Stimulated activated naive CD8-positive, alpha-beta T cell treated with anti-CD3 and anti-CD28 coated beads, Interleukin-15, Interleukin-2, amounts not matched to agents 100 ng/mL and 50 ng/mL, for 24 hours (primary cell): ENCODE measurements at regions not wholly inside any gene's neighbourhood (a gene's known extent, or its start where the extent isn't known, plus 50 kb on each side); places are given as distances from the start of the nearest gene placed in this dataset.
"Not testable (repeated sequence)": the region's sequence is repeated elsewhere in the genome, so short reads cannot be mapped to it uniquely, and the experiment has no call there.

Experiments
- H3K27ac Mint-ChIP-seq: one replicate; pipeline ENCODE4 v1.8.0; 2021; ENCODE audit warnings: mild to moderate bottlenecking, mixed read lengths
- H3K27me3 Mint-ChIP-seq: one replicate; pipeline ENCODE4 v1.8.0; 2021; ENCODE audit warnings: mixed read lengths
- H3K36me3 Mint-ChIP-seq: one replicate; pipeline ENCODE4 v1.8.0; 2021; ENCODE audit warnings: low read depth, mixed read lengths
- H3K4me1 Mint-ChIP-seq: one replicate; pipeline ENCODE4 v1.8.0; 2021; ENCODE audit warnings: low read depth, mixed read lengths
- H3K4me3 Mint-ChIP-seq: one replicate; pipeline ENCODE4 v1.8.0; 2021; ENCODE audit warnings: mild to moderate bottlenecking, mixed read lengths
- H3K9me3 Mint-ChIP-seq: one replicate; pipeline ENCODE4 v1.8.0; 2021; ENCODE audit warnings: mixed read lengths

DNA sequence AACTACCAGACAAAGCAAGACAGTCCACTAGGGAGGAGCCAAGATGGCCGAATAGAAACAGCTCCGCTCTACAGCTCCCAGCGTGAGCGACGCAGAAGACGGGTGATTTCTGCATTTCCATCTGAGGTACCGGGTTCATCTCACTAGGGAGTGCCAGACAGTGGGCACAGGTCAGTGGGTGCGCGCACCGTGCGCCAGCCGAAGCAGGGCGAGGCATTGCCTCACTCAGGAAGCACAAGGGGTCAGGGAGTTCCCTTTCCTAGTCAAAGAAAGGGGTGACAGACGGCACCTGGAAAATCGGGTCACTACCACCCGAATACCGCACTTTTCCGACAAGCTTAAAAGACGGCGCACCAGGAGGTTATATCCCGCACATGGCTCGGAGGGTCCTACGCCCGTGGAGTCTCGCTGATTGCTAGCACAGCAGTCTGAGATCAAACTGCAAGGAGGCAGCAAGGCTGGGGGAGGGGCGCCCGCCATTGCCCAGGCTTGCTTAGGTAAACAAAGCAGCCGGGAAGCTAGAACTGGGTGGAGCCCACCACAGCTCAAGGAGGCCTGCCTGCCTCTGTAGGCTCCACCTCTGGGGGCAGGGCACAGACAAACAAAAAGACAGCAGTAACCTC is 90.6 kb upstream of the CAV2 start:
- H3K4me3 Mint-ChIP-seq, H3K4me1 Mint-ChIP-seq, H3K27ac Mint-ChIP-seq, H3K36me3 Mint-ChIP-seq, H3K9me3 Mint-ChIP-seq: not testable (repeated sequence)
- H3K27me3 Mint-ChIP-seq = peaks cover 16% of the 10 kb centered on the region

DNA sequence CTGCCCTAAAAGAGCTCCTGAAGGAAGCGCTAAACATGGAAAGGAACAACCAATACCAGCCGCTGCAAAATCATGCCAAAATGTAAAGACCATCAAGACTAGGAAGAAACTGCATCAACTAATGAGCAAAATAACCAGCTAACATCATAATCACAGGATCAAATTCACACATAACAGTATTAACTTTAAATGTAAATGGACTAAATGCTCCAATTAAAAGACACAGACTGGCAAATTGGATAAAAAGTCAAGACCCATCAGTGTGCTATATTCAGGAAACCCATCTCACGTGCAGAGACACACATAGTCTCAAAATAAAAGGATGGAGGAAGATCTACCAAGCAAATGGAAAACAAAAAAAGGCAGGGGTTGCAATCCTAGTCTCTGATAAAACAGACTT is 88.8 kb upstream of the CAV2 start:
- not testable (repeated sequence) for H3K36me3 Mint-ChIP-seq, H3K27ac Mint-ChIP-seq, H3K9me3 Mint-ChIP-seq, H3K27me3 Mint-ChIP-seq, H3K4me3 Mint-ChIP-seq, H3K4me1 Mint-ChIP-seq

DNA sequence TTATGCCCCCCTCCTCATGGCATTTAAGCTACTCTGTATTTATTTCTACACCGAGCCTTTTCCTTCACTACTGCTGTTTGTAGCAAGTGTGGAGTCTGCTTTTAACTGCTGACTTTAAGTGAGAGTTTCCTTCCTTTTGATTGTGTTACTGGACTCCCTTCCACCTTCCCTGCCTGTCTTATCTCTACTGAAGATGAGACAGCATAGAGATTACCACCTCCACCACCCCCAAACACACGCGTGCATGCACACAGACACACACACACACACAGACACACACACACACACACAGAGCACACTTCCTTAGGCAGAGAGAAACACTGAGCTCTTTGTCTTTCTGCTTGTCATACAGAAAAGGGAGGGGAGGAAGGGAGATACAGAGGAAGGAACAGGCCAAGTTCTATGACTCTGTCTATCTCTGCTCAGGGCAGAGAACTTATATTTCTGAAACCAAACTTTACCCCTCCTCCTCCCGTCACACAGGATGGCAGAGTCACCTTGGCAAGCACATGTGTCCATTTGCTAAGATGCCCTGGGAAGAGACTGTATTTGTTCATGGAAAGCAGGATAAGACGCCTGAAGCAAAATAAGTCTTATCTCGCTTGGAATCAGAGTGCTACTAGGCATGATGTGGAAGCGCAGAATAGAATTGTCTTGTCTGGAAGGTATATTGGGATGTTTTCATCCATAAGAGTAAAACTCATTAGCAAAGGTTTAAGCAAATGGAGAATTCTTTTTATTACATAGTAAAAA is 81.8 kb upstream of the CAV2 start:
- H3K4me3 Mint-ChIP-seq = no peak overlapping the region
- H3K27ac Mint-ChIP-seq = no peak overlapping the region
- peaks cover 22% of the 10 kb centered on the region for H3K27me3 Mint-ChIP-seq
- H3K9me3 Mint-ChIP-seq = no peaks in the 10 kb centered on the region
- no peaks in the 10 kb centered on the region for H3K4me1 Mint-ChIP-seq
- H3K36me3 Mint-ChIP-seq = no peaks in the 10 kb centered on the region

DNA sequence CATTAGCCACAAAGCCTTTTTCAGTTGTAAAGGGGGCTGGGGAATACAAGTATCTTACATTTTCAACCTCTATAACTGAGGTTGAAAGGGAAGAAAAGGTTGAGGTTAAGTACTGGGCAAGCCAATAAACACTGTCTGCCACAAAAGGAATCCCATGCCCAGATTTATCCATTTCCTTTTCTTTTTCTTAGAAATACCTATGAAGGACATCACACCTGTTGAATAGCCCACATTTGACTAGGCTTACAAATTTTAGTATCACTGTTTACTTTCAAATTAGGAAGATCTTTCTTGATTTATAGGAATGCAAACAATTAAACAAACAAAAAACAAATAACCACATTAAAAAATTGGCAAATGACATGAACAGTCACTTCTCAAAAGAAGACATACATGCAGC is 81.0 kb upstream of the CAV2 start:
- Mint-ChIP-seq H3K36me3 (no peaks in the 10 kb centered on the region), H3K4me3 (no peak overlapping the region), H3K9me3 (no peaks in the 10 kb centered on the region), H3K4me1 (no peaks in the 10 kb centered on the region), H3K27ac (no peak overlapping the region), H3K27me3 (peaks cover 24% of the 10 kb centered on the region)

DNA sequence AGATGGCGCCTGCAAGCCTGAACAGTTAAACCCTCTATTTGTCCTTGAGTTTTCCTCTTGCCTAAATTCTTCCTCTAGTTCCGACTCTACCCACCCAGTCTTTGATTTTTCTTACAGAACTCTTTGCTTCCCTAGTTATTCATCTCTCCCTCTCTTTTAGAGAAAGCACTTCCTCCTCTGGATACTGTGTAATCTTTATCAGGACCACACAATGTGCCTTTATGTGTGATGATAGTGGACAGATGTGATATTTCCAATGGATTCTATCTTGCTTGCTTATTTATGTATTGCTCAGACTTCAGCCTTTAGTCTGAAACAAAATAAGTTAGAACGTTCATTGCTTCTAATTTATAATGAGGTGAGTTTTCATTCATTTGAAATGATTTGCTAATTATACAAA is 79.5 kb upstream of the CAV2 start:
- Mint-ChIP-seq H3K4me1 (no peaks in the 10 kb centered on the region), H3K4me3 (no peak overlapping the region), H3K27me3 (peaks cover 27% of the 10 kb centered on the region), H3K9me3 (no peaks in the 10 kb centered on the region), H3K36me3 (no peaks in the 10 kb centered on the region), H3K27ac (no peak overlapping the region)

DNA sequence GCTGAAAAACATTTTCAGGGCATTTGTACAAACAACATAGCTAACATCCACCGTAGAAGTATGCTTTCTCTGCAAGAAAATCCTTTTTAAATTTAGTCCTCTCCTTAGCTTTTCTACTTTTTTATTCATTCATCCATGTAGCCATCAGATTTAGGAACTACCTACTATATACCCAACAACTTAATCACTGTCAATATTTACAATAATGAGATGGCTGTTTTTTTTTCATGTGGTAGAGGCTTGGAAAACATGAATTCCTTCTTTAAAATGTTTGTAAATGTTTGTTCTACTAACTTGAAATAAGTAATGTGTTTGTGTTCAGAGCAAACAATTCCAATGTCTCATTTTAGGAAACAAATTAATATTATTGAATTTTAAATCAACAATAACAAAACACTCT is 78.2 kb upstream of the CAV2 start:
- Mint-ChIP-seq H3K4me1 (no peaks in the 10 kb centered on the region), H3K4me3 (no peak overlapping the region), H3K9me3 (no peaks in the 10 kb centered on the region), H3K27ac (no peak overlapping the region), H3K27me3 (peaks cover 27% of the 10 kb centered on the region), H3K36me3 (no peaks in the 10 kb centered on the region)

DNA sequence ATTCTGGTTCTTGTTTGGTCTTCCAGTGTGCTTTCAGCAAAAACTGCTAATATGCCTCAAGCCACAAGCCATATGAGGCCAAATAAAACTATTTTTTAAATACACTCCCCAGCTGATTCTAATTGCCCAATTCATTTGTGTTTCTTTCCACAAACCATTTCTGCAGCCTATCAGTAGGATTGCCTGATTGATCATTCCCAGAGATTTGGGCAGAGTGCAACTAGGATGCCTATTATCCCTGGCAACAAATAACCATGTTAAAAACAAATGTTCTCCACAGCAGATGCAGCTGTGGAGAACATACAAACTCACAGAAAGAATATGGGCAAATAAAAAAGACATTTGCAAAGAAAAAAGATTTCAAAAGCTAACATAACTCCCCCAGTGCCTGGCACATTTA is 76.9 kb upstream of the CAV2 start:
- H3K36me3 Mint-ChIP-seq = no peaks in the 10 kb centered on the region
- no peaks in the 10 kb centered on the region for H3K9me3 Mint-ChIP-seq
- H3K27ac Mint-ChIP-seq = no peak overlapping the region
- peaks cover 24% of the 10 kb centered on the region for H3K27me3 Mint-ChIP-seq
- H3K4me3 Mint-ChIP-seq = no peak overlapping the region
- H3K4me1 Mint-ChIP-seq = no peaks in the 10 kb centered on the region

DNA sequence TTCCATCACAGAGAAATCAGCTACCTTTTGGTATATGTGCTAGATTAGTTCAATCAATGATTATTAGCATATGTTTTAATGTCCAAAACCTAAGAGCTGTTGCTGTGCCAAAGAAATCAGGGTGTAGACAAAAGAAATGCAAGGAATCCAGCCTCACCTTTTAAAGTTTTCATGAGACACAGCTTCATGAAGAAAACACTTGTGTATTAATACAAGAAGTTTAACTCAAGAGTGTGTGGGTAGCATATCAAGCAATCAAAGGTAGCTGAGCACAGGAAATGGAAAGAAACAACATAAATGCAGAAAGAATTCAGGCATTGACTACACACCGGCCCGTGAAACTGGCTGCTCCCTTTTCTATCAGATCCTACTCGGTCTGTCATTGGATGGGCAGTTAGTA is 76.0 kb upstream of the CAV2 start:
- peaks cover 20% of the 10 kb centered on the region for H3K27me3 Mint-ChIP-seq
- H3K36me3 Mint-ChIP-seq = no peaks in the 10 kb centered on the region
- H3K4me3 Mint-ChIP-seq = no peak overlapping the region
- H3K27ac Mint-ChIP-seq = no peak overlapping the region
- no peaks in the 10 kb centered on the region for H3K4me1 Mint-ChIP-seq
- H3K9me3 Mint-ChIP-seq = no peaks in the 10 kb centered on the region

DNA sequence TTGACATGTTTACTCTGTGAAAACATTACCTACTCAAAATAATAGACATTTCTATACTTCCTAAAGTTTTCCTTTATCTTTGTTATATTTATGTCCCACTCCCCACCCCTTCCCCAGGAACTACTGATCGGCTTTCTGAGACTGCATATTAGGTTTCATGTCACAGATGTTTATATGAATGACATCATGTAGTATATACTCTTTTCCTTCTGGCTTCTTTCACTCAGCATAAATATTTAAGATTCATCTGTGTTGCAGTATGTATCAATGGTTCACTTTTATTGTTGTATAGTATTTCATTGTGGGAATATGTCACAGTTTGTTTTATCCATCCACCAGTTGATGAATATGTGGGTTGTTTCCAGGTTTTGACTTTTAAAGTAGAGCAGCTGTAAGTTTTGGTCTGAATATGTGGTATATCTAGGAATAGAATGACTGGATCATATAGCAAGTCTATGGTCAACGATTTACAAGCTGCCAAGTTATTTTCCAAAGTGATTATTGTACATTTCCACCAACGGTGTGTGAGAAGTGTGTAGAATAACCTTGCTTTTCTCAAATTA is 73.8 kb upstream of the CAV2 start:
- no peaks in the 10 kb centered on the region for H3K9me3 Mint-ChIP-seq
- no peak overlapping the region for H3K27ac Mint-ChIP-seq
- no peaks in the 10 kb centered on the region for H3K36me3 Mint-ChIP-seq
- peaks cover 16% of the 10 kb centered on the region for H3K27me3 Mint-ChIP-seq
- no peaks in the 10 kb centered on the region for H3K4me1 Mint-ChIP-seq
- H3K4me3 Mint-ChIP-seq = no peak overlapping the region

DNA sequence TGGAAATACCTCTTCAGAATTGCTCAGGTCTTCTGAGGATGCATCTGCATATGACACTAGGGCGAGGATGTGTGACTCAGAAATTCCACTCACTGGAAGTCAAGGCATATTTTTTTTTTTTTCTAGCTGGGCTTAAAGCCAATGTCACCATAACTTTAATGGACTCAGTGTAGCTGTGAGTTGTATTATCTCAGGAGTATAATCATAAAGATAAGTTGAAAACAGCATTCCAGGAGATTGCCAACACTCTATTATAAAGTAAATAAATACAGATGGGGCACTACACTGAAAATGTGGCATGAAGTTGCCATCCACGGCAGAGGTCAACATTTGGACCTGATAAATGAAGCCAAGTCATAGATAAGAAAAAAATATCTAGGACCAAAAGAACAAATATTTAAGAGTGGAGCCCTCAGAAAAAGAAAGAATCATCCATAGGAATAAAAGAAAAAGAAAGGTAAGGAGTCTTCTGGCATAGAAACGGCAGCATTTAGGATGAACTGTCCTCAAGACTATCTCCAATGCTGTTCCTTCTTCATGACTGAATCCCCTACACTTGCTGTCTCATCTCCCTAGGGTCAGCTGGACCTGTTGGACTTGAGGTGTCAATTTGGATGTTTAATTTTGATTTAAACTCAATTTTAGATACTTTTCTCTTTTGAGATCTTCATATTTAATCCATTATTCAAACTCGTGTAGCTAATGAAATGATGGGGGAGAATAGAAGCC is 72.9 kb upstream of the CAV2 start:
- H3K36me3 Mint-ChIP-seq = no peaks in the 10 kb centered on the region
- H3K27ac Mint-ChIP-seq = no peak overlapping the region
- H3K9me3 Mint-ChIP-seq = no peaks in the 10 kb centered on the region
- peaks cover 12% of the 10 kb centered on the region for H3K27me3 Mint-ChIP-seq
- H3K4me1 Mint-ChIP-seq = no peaks in the 10 kb centered on the region
- no peak overlapping the region for H3K4me3 Mint-ChIP-seq

DNA sequence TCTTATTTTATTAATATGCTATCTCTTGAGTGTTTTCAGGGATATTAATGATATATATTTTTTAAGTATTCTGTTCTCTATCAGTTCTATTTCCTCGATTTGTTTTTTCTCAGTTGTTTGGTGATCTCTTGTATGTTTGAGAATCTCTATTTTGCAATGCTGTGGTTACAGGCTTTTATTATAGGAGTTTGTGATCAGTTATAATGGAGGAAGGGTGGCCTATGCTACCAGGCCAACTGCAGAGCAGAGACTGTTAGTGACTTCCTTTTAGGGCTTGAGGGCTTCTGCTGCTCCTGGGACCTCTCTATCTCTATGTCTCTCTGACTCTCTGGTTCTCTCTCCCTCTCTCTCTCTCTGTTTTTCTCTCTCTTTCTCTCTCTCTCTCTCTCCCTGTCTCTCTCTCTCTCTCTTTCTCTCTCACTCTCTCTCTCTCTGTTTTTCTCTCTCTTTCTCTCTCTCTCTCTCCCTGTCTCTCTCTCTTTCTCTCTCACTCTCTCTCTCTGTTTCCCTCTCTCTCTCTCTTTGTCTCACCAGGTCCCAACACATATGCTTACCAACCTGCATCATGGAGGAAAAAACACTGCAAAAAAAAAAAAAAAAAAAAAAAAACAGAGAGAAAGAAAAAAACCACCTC is 69.4 kb upstream of the CAV2 start:
- Mint-ChIP-seq H3K4me1 (no peaks in the 10 kb centered on the region), H3K27me3 (peaks cover 32% of the 10 kb centered on the region), H3K27ac (no peak overlapping the region), H3K36me3 (no peaks in the 10 kb centered on the region), H3K9me3 (no peaks in the 10 kb centered on the region), H3K4me3 (no peak overlapping the region)

DNA sequence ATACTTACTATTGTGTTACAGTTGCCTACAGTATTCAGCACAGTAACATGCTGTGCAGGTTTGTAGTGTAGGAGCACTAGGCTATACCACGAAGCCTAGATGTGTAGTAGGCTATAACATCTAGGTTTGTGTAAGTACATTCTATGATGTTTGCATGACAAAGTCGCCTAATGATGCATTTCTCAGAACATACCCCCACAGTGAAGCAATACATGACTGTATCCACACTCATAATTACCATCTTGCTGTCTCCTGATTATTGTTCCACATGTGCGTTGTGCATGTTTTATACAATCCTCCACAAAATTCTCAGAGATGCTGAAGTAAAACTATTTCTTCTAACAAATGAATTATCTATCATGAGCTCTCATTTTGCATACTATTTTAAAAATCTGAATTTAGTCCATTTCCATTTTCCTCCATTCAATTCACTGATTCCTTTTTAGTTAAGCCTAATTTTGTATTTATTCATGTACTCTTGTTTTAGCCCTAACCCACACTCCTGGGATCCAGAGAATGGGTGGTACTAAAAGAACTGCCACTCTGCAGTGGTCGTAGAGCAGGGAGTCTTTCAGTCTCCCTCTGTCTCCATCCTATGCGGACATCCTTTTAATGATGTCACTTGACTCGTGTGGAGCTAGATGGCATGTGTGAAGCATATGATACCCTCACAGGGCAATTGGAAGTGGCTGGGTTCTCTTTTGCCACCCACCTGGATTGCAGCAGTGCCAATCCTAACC is 67.6 kb upstream of the CAV2 start:
- H3K4me3 Mint-ChIP-seq = no peak overlapping the region
- no peaks in the 10 kb centered on the region for H3K9me3 Mint-ChIP-seq
- peaks cover 37% of the 10 kb centered on the region for H3K27me3 Mint-ChIP-seq
- H3K27ac Mint-ChIP-seq = no peak overlapping the region
- H3K4me1 Mint-ChIP-seq = no peaks in the 10 kb centered on the region
- H3K36me3 Mint-ChIP-seq = no peaks in the 10 kb centered on the region

DNA sequence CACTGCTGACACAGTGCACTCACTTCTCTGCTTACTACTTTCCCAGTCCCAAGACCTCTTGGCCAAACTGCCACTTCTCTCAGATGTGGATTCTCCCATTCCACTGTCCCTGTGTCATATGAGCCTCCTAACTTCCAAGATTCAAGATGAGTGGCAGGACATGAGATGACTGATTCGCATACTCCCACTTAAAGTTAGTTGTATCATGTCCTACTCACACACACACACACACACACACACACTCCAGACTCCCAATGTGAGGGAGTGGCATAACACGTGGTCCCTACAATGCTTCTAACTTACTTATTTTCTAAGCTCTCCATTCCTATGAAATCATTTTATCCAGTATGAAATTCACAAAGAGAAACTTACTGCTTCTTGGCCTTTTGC is 67.0 kb upstream of the CAV2 start:
- Mint-ChIP-seq H3K27me3 (peaks cover 37% of the 10 kb centered on the region), H3K27ac (no peak overlapping the region), H3K9me3 (no peaks in the 10 kb centered on the region), H3K4me3 (no peak overlapping the region), H3K4me1 (no peaks in the 10 kb centered on the region), H3K36me3 (no peaks in the 10 kb centered on the region)

DNA sequence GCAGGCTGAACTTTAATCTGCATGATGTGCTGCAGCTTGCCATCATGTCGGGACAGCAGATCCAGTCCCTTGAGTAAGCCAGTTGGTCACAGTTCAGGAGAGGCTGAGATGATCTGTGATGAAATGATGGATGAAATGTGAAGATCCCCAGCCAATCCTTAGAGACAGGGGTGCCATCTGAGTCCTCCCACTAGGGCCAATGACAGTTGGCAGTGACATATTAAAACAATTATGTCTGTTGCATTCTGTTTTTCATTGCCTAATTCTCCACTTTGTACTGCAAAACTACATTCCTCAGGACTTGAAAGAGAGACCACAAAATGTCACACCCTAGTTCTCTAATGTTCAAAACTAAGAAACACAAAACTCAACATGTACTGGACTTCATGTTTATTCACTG is 66.3 kb upstream of the CAV2 start:
- Mint-ChIP-seq H3K4me1 (no peaks in the 10 kb centered on the region), H3K4me3 (no peak overlapping the region), H3K36me3 (no peaks in the 10 kb centered on the region), H3K9me3 (no peaks in the 10 kb centered on the region), H3K27ac (no peak overlapping the region), H3K27me3 (peaks cover 37% of the 10 kb centered on the region)
